ENCODE measurements at regions not wholly inside any gene's neighbourhood (a gene's known extent, or its start where the extent isn't known, plus 50 kb on each side); places are given as distances from the start of the nearest gene placed in this dataset.
"Not testable (repeated sequence)": the region's sequence is repeated elsewhere in the genome, so short reads cannot be mapped to it uniquely, and the experiment has no call there.

GRCh38 chr6:27052082-27052730, 195.3 kb upstream of the PRSS16 start:
- not testable (repeated sequence) for TF ChIP-seq STAT1 (IDR thresholded peaks at IDR 0.05; ENCODE audit: unreplicated experiment); CTCF (conservative IDR thresholded peaks at IDR 0.05; ENCODE audit: low read depth in 2 of 2); CREB1 (CRISPR knock-in tag; IDR thresholded peaks at IDR 0.05; ENCODE audit: low read depth); POLR2AphosphoS5 (IDR thresholded peaks at IDR 0.05; ENCODE audit: low read depth); EZH2 (IDR thresholded peaks at IDR 0.05; ENCODE audit: low read depth, unreplicated experiment); EZH2phosphoT487 (IDR thresholded peaks at IDR 0.05; ENCODE audit: unreplicated experiment); ETS1 (IDR thresholded peaks at IDR 0.05)
